K562 (cell line): ENCODE measurements at regions not wholly inside any gene's neighbourhood (a gene's known extent, or its start where the extent isn't known, plus 50 kb on each side); places are given as distances from the start of the nearest gene placed in this dataset.

Experiments used
- ARHGAP35 ChIP-seq: fragments of 450-650 bp; IDR thresholded peaks from 2 replicates; pipeline ENCODE4 v1.6.1; 2018; ENCODE audit not compliant: partially characterized antibody
- CCNT2 ChIP-seq: IDR thresholded peaks from 2 replicates; pipeline ENCODE4 v1.6.1; 2011; ENCODE audit warnings: borderline replicate concordance, low read depth, mild to moderate bottlenecking, moderate library complexity, mixed read lengths, low read length; ENCODE audit not compliant: insufficient read length; ENCODE audit errors: extremely low read depth
- CEBPG ChIP-seq, 3 experiments: fragments of 200-800 bp in 1 of 3; sonication (Bioruptor generic) in 1 of 3; sonication (generic) in 1 of 3; formaldehyde crosslinking in 1 of 3; IDR thresholded peaks in 2 of 3; conservative IDR thresholded peaks in 1 of 3; 2 replicates each; pipeline versions ENCODE4 v1.6.1 to v1.8.0; 2016 to 2022; ENCODE audit warnings: missing compliant biosample characterization in 2 of 3, missing genetic modification characterization in 2 of 3, mild to moderate bottlenecking in 1 of 3, missing genetic modification reagents in 1 of 3
- ERF ChIP-seq: fragments of 450-650 bp; formaldehyde crosslinking; IDR thresholded peaks from 2 replicates; pipeline ENCODE4 v1.4.0; 2020; ENCODE audit warnings: mild to moderate bottlenecking, mixed read lengths
- ETS1 ChIP-seq: conservative IDR thresholded peaks from 2 replicates; pipeline ENCODE4 v1.6.1; 2011; ENCODE audit warnings: low read depth, mild to moderate bottlenecking, low read length; ENCODE audit not compliant: control insufficient read depth
- LEF1 ChIP-seq: fragments of 450-650 bp; IDR thresholded peaks from 2 replicates; pipeline ENCODE4 v1.6.1; 2016; ENCODE audit warnings: mild to moderate bottlenecking
- MXI1 ChIP-seq: IDR thresholded peaks from 2 replicates; pipeline ENCODE4 v1.6.1; 2011; ENCODE audit warnings: low read depth, mild to moderate bottlenecking, improper control_type of control experiment, low read length
- REST ChIP-seq, 2 experiments: fragments of 450-650 bp; formaldehyde crosslinking in 1 of 2; IDR thresholded peaks; 2 replicates each; pipeline versions ENCODE4 v1.4.0 to v1.6.1; 2014 to 2020; ENCODE audit warnings: mild to moderate bottlenecking in 2 of 2, borderline replicate concordance in 1 of 2, low read depth in 1 of 2
- TAF7 ChIP-seq: fragments of 450-650 bp; IDR thresholded peaks from 2 replicates; pipeline ENCODE4 v1.6.1; 2016; ENCODE audit warnings: missing genetic modification characterization, missing compliant biosample characterization
- TRIM28 ChIP-seq: fragments of 450-650 bp; IDR thresholded peaks from 2 replicates; pipeline ENCODE4 v1.6.1; 2017
- ZNF253 ChIP-seq: fragments of 250-450 bp; sonication (Bioruptor Pico); conservative IDR thresholded peaks from 2 replicates; pipeline ENCODE4 v1.6.1; 2021; ENCODE audit warnings: mild to moderate bottlenecking
- ZNF436 ChIP-seq: fragments of 250-450, 450-650 bp; sonication (Bioruptor Pico); formaldehyde crosslinking; IDR thresholded peaks from 2 replicates; pipeline ENCODE4 v1.7.0; 2020; ENCODE audit warnings: mild to moderate bottlenecking
- ZNF778 ChIP-seq: fragments of 450-650 bp; formaldehyde crosslinking; IDR thresholded peaks from 2 replicates; pipeline ENCODE4 v1.4.0; 2020; ENCODE audit warnings: mild to moderate bottlenecking, moderate library complexity
- TF ChIP-seq, protein P1 (sequence below): fragments of 450-650 bp; IDR thresholded peaks from one replicate; pipeline ENCODE4 v1.6.1; 2018; ENCODE audit warnings: mild to moderate bottlenecking, moderate library complexity; ENCODE audit not compliant: partially characterized antibody

DNA sequence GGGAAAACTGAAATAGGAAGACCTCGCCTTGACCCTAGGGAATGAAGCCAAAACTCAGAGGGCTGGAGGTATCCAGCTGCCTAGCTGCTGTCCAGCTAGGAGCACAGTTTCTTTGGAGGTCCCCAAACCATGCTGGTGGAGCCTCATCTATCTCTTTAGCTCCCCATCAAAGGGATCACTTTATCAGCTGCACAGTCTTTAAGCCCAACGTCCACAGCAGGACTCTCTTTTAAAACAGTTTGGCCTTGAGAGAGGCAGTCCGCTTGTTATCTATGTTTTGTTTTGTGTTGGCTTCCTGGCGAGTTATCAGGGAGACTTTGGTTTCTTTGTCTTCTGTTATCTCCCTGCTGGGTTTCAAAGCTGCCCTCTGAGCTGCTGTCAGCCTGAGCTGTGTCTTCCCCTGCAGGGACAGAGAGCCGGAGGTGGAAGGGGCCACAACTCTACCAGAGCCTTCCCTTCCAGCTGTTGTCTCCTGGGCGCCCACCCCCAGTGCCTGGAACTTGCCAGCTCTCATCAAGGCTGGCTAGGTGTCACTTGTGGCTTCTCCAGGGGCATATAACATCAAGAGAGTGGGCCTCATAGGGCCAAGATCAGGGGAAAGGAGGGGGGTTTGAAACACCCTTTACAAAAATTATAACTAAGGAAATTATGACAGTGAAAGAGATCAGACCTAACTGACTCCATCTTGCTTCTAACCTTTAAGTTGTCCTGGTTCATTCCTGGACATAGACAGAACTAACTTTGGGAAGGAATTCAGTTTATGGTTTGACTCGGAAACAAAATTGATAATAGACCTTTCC lies 61.4 kb upstream of the C15orf39 start (continued):
- TF ChIP-seq REST (IDR thresholded peaks at IDR 0.05; ENCODE audit: borderline replicate concordance) (peak; percentile 41), REST (CRISPR knock-in tag; IDR thresholded peaks at IDR 0.05; ENCODE audit: low read depth) (no peak), ETS1 (no peak), CCNT2 (peak; percentile 54), LEF1 (peak; percentile 21; the same call in 1 of the 2 replicates), ARHGAP35 (no peak), ZNF436 (CRISPR knock-in tag) (no peak), ERF (no peak; the same call in 1 of the 2 replicates), ZNF778 (no peak), TRIM28 (no peak), TAF7 (tag) (0 out of 2 replicates have a peak, but pooled peaks have one; percentile 59), CEBPG (CRISPR knock-in tag; IDR thresholded peaks at IDR 0.05) (no peak), CEBPG (tag; conservative IDR thresholded peaks at IDR 0.05 in 1 of 2, IDR thresholded peaks at IDR 0.05 in 1 of 2) (no peak), ZNF253 (no peak), MXI1 (no peak)
- TF ChIP-seq, protein P1, sequence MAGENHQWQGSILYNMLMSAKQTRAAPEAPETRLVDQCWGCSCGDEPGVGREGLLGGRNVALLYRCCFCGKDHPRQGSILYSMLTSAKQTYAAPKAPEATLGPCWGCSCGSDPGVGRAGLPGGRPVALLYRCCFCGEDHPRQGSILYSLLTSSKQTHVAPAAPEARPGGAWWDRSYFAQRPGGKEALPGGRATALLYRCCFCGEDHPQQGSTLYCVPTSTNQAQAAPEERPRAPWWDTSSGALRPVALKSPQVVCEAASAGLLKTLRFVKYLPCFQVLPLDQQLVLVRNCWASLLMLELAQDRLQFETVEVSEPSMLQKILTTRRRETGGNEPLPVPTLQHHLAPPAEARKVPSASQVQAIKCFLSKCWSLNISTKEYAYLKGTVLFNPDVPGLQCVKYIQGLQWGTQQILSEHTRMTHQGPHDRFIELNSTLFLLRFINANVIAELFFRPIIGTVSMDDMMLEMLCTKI = no peak
